DOHH2 (cell line): ENCODE measurements at regions not wholly inside any gene's neighbourhood (a gene's known extent, or its start where the extent isn't known, plus 50 kb on each side); places are given as distances from the start of the nearest gene placed in this dataset.

ENCODE experiments used
- H3F3A ChIP-seq: fragments of 200-600 bp; sonication (generic), shearing (Covaris generic); 2 replicates; pipeline ENCODE4 v1.6.0; 2016; ENCODE audit warnings: antibody characterized with exemption, mild to moderate bottlenecking; ENCODE audit not compliant: control insufficient read depth, insufficient read depth
- H3K27ac ChIP-seq: fragments of 200-600 bp; sonication (generic); 2 replicates; pipeline ENCODE4 v1.5.1; 2014; ENCODE audit warnings: low read depth, mild to moderate bottlenecking, low read length, moderate library complexity
- H3K27me3 ChIP-seq: fragments of 200-600 bp; sonication (generic); 2 replicates; pipeline ENCODE4 v1.6.1; 2014; ENCODE audit warnings: mild to moderate bottlenecking, low read length, mixed read lengths; ENCODE audit not compliant: control insufficient read depth
- H3K36me3 ChIP-seq: fragments of 200-600 bp; sonication (generic); 2 replicates; pipeline ENCODE4 v1.6.1; 2014; ENCODE audit warnings: mild to moderate bottlenecking, low read length, moderate library complexity, mixed read lengths; ENCODE audit not compliant: control insufficient read depth
- H3K4me1 ChIP-seq: fragments of 200-600 bp; sonication (generic); 2 replicates; pipeline ENCODE4 v1.6.1; 2014; ENCODE audit warnings: mild to moderate bottlenecking, low read length, mixed read lengths; ENCODE audit not compliant: control insufficient read depth
- H3K4me2 ChIP-seq: fragments of 200-600 bp; sonication (generic); 2 replicates; pipeline ENCODE4 v1.6.0; 2014; ENCODE audit warnings: mild to moderate bottlenecking, low read length, moderate library complexity
- H3K4me3 ChIP-seq: fragments of 200-600 bp; sonication (generic); 2 replicates; pipeline ENCODE4 v1.5.1; 2014; ENCODE audit warnings: mild to moderate bottlenecking, low read length, mixed read lengths
- H3K79me2 ChIP-seq: fragments of 200-600 bp; sonication (generic); 2 replicates; pipeline ENCODE4 v1.6.1; 2014; ENCODE audit warnings: mild to moderate bottlenecking, low read length, mixed read lengths; ENCODE audit not compliant: control insufficient read depth
- H3K9me2 ChIP-seq: fragments of 200-600 bp; sonication (generic); replicated peaks from 2 replicates; pipeline ENCODE4 v1.6.1; 2014; ENCODE audit warnings: mild to moderate bottlenecking, low read length, mixed read lengths; ENCODE audit not compliant: control insufficient read depth
- H3K9me3 ChIP-seq: fragments of 200-600 bp; sonication (generic); 2 replicates; pipeline ENCODE4 v1.6.1; 2014; ENCODE audit warnings: antibody characterized with exemption, low read length, mixed read lengths; ENCODE audit not compliant: control insufficient read depth, insufficient read depth
- H4K20me1 ChIP-seq: fragments of 200-600 bp; sonication (generic); 2 replicates; pipeline ENCODE4 v1.6.0; 2014; ENCODE audit warnings: low read depth, mild to moderate bottlenecking, antibody characterized with exemption, low read length, moderate library complexity; ENCODE audit not compliant: control insufficient read depth, insufficient read depth
- EZH2phosphoT487 ChIP-seq: fragments of 200-600 bp; sonication (generic); IDR thresholded peaks from 2 replicates; pipeline ENCODE4 v1.6.1; 2017; ENCODE audit warnings: borderline replicate concordance, mild to moderate bottlenecking, antibody characterized with exemption, low read length, moderate library complexity, mixed read lengths
- TF ChIP-seq, protein P1 (sequence below): fragments of 200-600 bp; sonication (generic); IDR thresholded peaks from one replicate; pipeline ENCODE4 v1.5.1; 2014; ENCODE audit warnings: antibody characterized with exemption, mild to moderate bottlenecking, low read depth, low read length; ENCODE audit not compliant: poor library complexity, severe bottlenecking

DNA sequence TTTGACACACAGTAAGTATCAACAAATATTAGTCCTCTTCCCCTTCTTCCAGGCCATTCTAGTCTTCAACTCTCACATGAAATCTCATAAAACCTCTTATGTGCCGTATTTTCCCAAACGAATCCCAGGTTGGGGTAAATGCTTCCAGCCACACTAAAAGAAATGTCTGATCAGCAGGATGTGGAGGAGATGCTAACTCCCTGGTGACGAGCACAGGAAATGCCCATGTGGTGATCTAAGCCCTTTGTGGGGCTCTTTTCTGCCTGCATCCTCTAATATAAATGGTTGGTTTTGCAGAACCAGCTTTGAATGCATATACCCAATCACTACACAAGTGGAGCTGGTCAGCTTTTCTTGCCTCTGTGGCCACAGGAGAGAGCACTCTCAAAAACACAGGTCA is 498.2 kb upstream of the ERCC4 start:
- peaks cover under 1% of the 10 kb centered on the region; the same call in 1 of the 2 replicates for H3K9me3 ChIP-seq
- no peaks in the 10 kb centered on the region for H3K79me2 ChIP-seq
- no peaks in the 10 kb centered on the region for H3K27me3 ChIP-seq
- TF ChIP-seq EZH2phosphoT487, result no peak
- TF ChIP-seq, protein P1, sequence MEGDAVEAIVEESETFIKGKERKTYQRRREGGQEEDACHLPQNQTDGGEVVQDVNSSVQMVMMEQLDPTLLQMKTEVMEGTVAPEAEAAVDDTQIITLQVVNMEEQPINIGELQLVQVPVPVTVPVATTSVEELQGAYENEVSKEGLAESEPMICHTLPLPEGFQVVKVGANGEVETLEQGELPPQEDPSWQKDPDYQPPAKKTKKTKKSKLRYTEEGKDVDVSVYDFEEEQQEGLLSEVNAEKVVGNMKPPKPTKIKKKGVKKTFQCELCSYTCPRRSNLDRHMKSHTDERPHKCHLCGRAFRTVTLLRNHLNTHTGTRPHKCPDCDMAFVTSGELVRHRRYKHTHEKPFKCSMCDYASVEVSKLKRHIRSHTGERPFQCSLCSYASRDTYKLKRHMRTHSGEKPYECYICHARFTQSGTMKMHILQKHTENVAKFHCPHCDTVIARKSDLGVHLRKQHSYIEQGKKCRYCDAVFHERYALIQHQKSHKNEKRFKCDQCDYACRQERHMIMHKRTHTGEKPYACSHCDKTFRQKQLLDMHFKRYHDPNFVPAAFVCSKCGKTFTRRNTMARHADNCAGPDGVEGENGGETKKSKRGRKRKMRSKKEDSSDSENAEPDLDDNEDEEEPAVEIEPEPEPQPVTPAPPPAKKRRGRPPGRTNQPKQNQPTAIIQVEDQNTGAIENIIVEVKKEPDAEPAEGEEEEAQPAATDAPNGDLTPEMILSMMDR, result no peak
- no peaks in the 10 kb centered on the region for H4K20me1 ChIP-seq
- no peaks in the 10 kb centered on the region for H3K36me3 ChIP-seq
- H3K4me3 ChIP-seq, result no peak overlapping the region
- no peaks in the 10 kb centered on the region for H3F3A ChIP-seq
- no peak overlapping the region for H3K27ac ChIP-seq
- H3K9me2 ChIP-seq, result no peaks in the 10 kb centered on the region
- H3K4me2 ChIP-seq, result no peak overlapping the region
- H3K4me1 ChIP-seq, result peaks cover 19% of the 10 kb centered on the region

DNA sequence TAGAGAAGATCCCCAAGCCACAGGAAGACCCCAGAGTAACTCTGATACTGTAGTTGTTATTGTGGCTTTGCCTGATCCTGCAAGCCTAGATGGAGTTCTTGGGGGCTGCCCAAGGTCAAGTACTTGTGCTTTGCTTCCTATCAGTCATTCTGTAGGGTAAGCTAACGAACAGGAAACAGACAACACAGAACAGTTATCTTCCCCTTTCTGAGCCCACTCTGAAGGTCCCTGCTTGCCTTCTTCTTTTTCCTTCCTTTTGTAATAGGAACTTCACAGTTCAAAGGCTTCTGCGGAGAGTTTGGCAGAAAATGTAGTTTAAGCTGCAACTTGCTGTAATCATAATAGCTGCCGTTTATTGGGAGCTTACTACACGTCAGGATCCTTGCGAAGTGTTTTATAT is 494.1 kb upstream of the ERCC4 start:
- TF ChIP-seq EZH2phosphoT487, result no peak
- TF ChIP-seq, protein P1, result no peak
- Histone ChIP-seq H3K9me2 (no peaks in the 10 kb centered on the region), H3K36me3 (no peaks in the 10 kb centered on the region), H4K20me1 (no peaks in the 10 kb centered on the region), H3K4me3 (no peak overlapping the region), H3K4me1 (peaks cover 35% of the 10 kb centered on the region), H3K9me3 (peaks cover 3% of the 10 kb centered on the region; the same call in 1 of the 2 replicates), H3K4me2 (peak overlapping the region; percentile 17; the same call in 1 of the 2 replicates), H3K27me3 (no peaks in the 10 kb centered on the region), H3F3A (no peaks in the 10 kb centered on the region), H3K79me2 (no peaks in the 10 kb centered on the region), H3K27ac (0 out of 2 replicates have a peak overlapping the region, but pooled peaks have one; percentile 7)

DNA sequence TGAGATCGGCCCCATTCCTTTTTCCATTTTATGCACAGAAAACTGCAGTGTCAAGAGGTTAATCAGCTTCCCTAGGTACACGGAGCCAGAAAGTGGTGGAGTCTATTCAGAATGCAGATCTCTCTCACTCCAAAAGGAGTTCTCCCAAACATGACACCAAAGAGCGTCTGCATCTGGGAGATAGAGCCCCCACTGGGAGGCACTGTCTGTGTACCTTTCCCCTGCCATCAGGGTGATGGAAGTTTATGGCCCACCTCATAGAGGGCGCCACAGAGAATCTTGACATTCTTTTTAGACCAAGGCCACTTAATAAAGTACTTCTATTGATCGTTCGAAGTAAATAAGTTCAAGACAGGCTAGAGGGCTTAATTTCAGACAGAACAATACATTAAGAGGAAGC is 493.7 kb upstream of the ERCC4 start:
- Histone ChIP-seq H3K79me2 (no peaks in the 10 kb centered on the region), H3K36me3 (no peaks in the 10 kb centered on the region), H3K4me1 (peaks cover 39% of the 10 kb centered on the region), H3K9me2 (no peaks in the 10 kb centered on the region), H3K27me3 (no peaks in the 10 kb centered on the region), H3F3A (no peaks in the 10 kb centered on the region), H3K9me3 (peaks cover 3% of the 10 kb centered on the region; the same call in 1 of the 2 replicates), H3K27ac (0 out of 2 replicates have a peak overlapping the region, but pooled peaks have one; percentile 7), H3K4me3 (no peak overlapping the region), H4K20me1 (no peaks in the 10 kb centered on the region), H3K4me2 (peak overlapping the region; percentile 17; the same call in 1 of the 2 replicates)
- no peak for TF ChIP-seq EZH2phosphoT487
- TF ChIP-seq, protein P1, result peak; percentile 65
